NCI-H2227 (cell line): ENCODE measurements at regions not wholly inside any gene's neighbourhood (a gene's known extent, or its start where the extent isn't known, plus 50 kb on each side); places are given as distances from the start of the nearest gene placed in this dataset.

Experiments
- DNase-seq: peaks from one replicate; lab custom pipeline; 2025; ENCODE audit not compliant: unreplicated experiment; lab: John Stamatoyannopoulos, UW

DNA sequence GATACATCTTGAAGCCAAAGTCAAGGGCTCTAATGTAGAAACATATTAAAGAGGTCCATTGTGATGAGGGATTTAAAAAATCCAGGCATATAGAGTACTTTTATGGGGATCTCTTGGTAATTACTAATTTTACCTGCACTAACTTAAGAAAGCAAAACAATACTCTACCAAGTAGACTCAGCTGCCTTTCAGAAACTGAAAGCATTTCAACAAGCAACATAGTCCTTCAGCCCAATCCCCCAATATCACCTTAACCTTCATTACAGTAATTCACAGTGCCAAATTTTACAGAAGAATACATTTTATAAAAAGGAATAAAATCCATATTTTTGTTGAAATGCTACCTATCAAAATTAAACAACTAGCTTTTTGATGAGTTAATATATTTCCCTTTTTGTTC is 422.9 kb downstream of the DTHD1 start:
- DNase-seq: no peak

GRCh38 chr4:36709991-36710390 is 428.6 kb downstream of the DTHD1 start:
- DNase-seq: no peak

DNA sequence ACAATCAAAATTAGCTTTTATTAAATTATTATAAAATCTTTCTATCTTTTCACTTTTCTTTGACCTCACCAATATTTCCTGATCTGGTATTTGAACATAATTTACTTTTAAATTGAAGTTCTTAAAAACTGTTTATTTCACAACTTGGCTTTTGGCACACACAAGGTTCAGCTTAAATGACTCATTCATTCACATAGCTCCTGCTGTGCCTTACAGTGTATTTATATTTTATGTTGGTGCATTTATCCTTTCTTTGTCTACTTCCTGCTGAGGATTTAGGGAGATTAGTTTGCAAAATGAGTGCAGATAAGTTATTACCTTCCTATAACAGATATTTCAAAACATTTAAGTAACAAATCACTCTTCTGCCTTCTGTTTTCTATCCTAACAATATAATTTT is 430.6 kb downstream of the DTHD1 start:
- no peak for DNase-seq

GRCh38 chr4:36716874-36717273 is 435.5 kb downstream of the DTHD1 start:
- DNase-seq: no peak

DNA sequence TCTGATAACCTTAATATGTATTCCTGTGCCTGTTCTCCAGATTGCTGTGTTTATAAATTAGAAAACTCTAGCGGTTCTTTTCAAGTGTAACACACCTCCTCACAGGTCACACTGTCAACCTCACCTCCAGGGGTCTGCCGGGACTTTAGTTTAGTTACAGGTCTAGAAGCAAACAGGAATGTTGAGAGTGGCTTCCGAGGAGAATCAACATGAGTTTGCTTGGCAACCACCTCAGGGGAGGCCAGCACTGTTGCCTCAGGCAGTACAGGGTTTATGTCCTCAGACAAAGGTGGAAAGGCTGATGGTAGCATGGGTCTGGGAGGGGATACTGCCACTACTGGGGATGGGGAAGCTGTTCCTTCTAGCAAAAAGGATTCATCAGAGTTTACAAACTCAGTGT is 438.0 kb downstream of the DTHD1 start:
- no peak for DNase-seq

DNA sequence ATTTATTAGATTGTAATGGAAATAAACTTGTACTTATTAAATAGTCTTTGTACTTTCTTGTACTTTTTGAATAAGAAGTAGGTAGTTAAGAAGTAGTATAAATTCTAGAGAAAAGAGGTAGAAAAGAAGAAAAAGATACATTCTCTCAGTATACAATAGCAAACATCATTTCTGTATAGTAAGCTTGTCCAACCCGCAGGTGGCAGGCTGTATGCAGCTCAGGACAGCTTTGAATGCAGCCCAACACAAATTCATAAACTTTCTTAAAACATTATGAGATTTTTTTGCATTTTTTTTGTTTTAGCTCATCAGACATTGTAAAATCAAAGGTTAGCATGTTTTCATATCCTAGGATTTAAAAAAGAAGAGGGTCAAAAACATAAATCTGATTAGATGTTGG is 441.6 kb downstream of the DTHD1 start:
- DNase-seq: no peak

DNA sequence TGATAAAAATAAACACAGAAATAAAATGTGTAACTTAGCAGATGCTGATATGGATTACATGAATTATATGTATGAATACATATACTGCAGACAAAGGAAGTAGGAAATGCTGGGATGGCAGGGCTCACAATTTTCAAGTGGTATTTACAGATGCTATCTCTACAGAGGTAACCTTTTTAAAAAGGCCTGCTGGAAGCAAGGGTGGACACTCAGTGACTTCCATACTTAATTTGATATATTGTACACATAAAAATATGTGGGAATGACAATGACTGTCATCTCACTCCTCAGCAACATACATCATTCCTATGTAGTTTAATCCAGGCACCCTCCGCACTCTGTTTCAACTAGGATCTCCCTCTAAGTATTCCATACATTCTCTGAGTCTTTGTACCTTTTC is 452.9 kb downstream of the DTHD1 start:
- no peak for DNase-seq

DNA sequence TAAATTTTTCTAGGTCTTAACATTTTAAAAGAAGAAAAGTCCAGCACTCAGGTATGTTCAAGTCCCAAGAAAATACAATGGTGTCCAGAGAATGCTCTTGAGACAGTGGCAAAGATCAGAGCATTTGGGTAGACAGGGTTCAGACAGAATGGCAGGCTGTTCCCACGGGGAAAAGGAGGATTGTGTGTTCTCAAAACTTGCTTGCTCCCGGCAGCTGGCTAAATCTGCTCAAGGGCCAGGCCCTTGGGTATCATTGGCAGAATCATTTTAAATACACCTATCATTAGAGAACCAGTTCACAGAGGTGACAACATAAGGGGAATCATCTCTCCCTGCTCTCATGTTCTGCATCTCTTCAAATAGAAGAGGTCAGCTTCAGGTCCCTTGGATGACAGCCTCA is 456.3 kb downstream of the DTHD1 start:
- no peak for DNase-seq

- DNase-seq: no peak
These were observed 459.4 kb downstream of the DTHD1 start for GRCh38 chr4:36740796-36741310.

DNA sequence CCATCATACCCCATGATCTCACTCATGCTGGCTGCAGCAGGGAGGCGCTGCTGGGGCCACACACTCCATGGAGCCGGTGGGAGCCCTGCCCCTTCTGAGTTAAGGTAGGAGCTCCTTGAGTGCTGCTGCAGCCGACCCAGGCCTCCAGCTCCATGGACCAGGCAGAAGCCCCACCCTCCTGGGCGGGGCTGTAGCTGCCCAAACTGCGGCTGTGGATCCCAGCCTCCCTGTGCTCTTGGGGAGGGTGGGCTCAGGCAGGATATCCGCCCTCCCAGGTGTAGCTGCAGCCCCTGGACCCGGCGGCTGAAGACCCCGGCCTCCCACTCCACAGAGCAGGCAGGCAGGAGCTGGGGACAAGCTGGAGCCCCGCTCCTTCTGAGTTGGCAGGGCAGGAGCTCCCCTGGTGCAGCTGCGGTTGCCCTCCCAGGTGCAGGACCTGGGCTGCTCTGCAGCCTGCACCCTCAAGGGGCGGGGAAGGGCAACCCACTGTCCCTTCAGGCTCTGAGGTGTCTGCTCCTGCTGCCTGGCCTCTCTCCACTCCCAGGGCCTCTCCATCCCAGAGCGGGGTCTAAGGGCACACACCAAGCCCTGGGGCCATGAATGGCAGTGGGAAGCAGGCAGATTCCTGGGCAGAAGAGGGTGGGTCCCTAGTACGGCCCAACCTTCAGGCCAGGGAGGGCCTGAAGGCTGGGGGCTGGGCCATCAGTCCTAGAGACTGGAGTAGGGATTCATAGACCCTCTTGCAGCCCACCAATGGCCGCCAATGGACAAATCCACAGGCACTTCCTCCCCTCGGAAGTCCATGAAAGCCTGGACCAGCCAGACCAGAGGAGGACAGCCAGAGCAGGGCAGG is 466.1 kb downstream of the DTHD1 start:
- DNase-seq: no peak

DNA sequence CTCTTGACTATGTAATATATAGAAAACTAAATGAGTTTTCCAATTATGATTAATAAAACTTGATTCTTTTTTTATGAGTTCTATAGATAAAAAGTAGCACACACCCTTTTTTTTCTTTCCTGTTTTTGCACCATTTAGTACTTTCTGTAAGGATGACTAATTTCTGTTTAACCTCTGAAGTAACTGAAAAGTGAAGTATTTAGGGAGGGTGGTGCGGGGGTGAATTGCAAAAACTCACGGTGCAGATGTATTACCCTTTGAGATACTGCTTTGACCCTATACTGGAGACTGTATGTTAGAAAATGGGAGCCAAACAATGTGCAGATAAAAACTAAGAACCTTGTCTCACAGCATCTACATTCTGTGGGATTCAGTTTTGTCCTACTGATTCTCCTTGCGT is 471.6 kb downstream of the DTHD1 start:
- no peak for DNase-seq

GRCh38 chr4:36757580-36758311 is 476.3 kb downstream of the DTHD1 start:
- DNase-seq: no peak

DNA sequence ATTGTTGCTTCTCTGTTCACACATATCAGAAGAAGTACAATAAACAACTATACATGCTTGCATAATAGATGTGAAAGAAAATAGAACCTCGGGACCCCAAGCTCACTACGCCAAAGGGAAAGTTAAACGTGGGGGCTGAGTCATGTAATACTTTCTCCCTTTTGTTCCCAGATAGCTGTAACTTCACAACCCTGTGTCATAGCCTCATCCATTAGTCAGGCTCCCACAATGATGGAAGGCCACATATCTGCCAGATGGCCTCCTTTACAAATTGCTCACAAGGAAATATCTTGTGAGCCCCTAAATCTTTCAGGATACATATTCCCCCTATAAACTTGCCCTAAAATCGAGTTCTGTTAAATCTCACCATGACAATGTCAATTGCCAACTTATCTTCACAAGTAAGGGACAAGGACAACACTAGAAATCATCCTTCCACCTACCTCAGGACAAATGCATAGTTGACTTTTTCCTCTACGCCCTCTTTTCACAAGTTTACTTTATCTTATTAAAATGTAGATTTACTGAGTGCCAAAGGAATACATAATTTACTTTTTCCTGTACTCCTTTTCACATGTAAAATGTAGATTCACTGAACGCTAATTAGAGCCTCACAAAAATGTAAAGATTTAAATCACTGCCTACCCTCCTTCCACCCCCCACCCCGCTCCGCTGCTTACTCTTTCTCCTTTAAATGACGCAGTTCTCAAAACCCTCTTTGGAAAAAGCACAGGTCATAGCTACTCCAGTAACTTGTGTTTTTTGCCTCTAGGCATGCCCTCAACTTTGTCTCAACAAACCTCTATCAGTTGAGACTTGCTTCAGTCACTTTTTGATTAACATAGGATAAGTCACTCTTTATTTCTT is 477.1 kb downstream of the DTHD1 start:
- DNase-seq: no peak

DNA sequence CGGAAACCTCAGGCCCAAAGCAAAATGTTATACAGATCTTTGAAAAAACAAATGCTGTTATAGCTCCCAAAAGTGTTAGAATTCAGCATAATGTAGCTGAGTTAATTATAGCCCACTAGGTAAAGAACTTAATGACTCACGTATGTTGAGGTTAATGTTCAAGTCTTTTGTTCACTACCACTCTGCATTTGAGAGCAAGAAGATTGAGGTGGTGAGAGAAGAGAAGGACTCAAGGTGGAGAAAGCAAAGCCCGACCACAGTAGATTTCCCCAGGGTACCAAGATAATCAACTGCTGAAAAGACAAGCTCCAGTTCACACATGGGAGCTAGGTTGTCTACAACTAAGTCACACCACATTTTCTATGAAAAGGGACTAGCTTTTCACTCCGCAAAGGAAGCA is 480.2 kb downstream of the DTHD1 start:
- DNase-seq: no peak

DNA sequence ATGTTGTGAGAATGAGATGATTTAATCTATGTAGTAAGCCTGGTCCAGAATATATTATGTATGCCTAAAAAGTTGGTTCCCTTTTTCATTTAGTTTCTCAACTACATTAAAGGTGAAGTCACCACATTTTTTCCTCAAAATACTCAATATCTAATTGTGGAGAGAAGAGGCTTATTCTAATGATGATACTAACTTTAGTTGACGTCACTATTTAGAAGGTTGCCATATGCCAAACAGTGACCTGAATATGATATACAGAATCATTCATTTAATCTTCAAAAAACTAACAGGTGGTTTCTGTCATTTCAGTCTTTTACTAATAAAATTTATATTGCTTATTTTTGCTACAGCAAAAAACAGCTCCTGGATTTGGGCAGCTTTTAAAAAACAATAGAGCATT is 480.7 kb upstream of the NWD2 start:
- no peak for DNase-seq

DNA sequence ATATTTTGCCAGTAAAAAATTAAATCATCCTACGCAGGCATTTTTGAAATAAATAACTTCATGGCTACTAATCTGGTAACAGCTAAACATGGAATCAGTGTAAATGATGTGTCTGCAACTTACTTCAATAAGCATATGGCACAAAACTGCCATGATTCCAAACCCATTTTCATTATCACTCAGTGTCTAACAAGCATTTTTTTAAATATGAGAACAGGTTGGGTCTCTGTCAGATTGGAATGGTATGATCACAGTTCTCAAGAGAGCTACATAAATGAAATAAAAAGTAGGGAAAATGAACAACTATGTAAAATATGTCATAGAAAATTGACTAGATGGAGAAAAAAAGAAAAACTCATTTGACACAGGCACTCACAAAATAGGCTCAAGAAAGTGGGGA is 476.9 kb upstream of the NWD2 start:
- DNase-seq: no peak

DNA sequence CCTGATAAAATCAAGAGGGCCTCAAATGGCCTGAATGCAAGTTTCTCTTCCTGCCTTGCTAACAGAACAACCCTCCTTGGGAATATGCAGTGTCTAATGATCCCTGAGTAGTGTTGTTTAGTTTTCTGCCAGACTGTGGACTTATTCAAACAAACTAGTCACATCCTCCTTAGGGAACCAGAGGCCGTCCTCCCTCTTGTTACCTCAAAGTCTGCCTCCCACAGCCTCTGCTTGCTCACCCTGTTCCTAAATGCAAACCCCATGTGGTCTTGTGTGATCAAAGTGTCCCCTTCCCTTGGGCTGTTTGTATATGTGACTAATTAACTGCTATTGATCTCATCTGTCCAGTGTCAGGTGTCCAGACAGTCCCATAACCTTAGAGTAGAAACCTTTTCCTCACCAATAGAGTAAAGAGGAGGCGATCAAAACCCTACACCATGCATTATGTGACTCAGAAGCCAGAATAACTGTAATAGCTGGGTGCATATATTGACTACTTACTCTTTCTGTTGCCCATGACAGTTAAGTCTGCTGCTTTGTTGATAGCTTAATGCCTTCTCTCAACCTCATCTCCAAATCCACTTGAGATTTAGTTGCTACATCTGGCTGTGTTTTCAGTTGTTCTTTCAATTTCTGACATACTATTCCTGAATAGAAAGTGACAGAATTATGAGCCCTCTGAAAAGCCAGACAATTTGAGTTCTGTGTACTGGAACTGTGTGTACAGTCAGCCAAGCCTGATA is 473.0 kb upstream of the NWD2 start:
- no peak for DNase-seq

- no peak for DNase-seq
These were observed 472.4 kb upstream of the NWD2 start for GRCh38 chr4:36772154-36772516.

DNA sequence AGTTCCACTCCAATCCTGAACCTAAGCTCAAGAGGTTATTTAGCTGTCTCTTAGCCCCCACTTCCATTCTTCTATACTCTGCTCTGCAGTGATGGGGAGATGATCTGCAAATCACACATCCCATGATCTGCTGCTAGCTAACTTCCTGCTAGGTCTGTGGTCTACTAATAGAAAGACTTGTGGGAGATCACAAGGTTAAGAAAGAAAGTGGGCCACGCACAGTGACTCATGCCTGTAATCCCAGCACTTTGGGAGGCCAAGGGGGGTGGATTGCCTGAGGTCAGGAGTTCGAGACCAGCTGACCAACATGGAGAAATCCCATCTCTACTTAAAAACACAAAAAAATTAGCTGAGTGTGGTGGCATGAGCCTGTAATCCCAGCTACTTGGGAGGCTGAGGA is 471.1 kb upstream of the NWD2 start:
- DNase-seq: no peak

GRCh38 chr4:36775544-36775943 is 469.0 kb upstream of the NWD2 start:
- DNase-seq: no peak

GRCh38 chr4:36779601-36780000 is 464.9 kb upstream of the NWD2 start:
- no peak for DNase-seq
